Muscle layer of colon (tissue), 2 donors: ENCODE measurements at regions not wholly inside any gene's neighbourhood (a gene's known extent, or its start where the extent isn't known, plus 50 kb on each side); places are given as distances from the start of the nearest gene placed in this dataset.

Experiments
- H3K27ac ChIP-seq: one replicate; pipeline ENCODE4 v1.7.0; 2013; ENCODE audit warnings: low read depth, mild to moderate bottlenecking, low read length, moderate library complexity
- H3K27me3 ChIP-seq, 2 donors: one replicate each; pipeline ENCODE4 v1.7.0; 2013; ENCODE audit warnings: low read length in 2 of 2, mild to moderate bottlenecking in 2 of 2; ENCODE audit not compliant: insufficient read depth in 2 of 2, control insufficient read depth in 1 of 2
- H3K36me3 ChIP-seq: one replicate; pipeline ENCODE4 v1.7.0; 2013; ENCODE audit warnings: mild to moderate bottlenecking, low read length; ENCODE audit not compliant: insufficient read depth
- H3K4me1 ChIP-seq: one replicate; pipeline ENCODE4 v1.7.0; 2013; ENCODE audit warnings: mild to moderate bottlenecking, low read length; ENCODE audit not compliant: insufficient read depth
- H3K4me3 ChIP-seq, 2 donors: one replicate each; pipeline ENCODE4 v1.7.0; 2013; ENCODE audit warnings: low read length in 2 of 2, low read depth in 1 of 2, mild to moderate bottlenecking in 1 of 2, moderate library complexity in 1 of 2
- H3K9ac ChIP-seq: one replicate; pipeline ENCODE4 v1.7.0; 2013; ENCODE audit warnings: low read length
- H3K9me3 ChIP-seq: one replicate; pipeline ENCODE4 v1.7.0; 2013; ENCODE audit warnings: mild to moderate bottlenecking, low read length
- donor health status: abdominal sarcoma.
- donor health status: Adenocarcinoma of cecum.

DNA sequence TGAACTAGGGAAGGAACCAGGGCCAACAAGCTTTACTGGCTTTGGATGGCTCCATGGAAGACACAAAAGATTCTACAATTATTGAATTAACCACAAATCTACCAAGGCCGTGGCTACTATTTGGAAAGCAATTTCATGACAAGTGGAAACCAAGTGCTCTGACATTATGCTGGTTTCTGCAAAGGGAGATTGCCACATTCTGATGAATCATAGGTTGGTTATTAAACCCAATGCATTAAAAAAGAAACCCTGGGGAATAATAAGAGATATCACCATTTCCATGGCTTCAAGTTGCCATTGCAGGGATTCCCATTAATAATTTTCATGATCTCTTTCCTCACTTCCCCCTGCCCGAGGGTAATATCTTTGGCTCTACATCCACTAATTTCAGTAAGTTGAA is 359.2 kb upstream of the NCAM2 start:
- Histone ChIP-seq H3K36me3 (no peaks in the 10 kb centered on the region), H3K4me3 (no peak overlapping the region), H3K9me3 (no peaks in the 10 kb centered on the region), H3K27me3 (no peaks in the 10 kb centered on the region), H3K9ac (no peak overlapping the region), H3K27ac (no peak overlapping the region), H3K4me1 (no peaks in the 10 kb centered on the region)

DNA sequence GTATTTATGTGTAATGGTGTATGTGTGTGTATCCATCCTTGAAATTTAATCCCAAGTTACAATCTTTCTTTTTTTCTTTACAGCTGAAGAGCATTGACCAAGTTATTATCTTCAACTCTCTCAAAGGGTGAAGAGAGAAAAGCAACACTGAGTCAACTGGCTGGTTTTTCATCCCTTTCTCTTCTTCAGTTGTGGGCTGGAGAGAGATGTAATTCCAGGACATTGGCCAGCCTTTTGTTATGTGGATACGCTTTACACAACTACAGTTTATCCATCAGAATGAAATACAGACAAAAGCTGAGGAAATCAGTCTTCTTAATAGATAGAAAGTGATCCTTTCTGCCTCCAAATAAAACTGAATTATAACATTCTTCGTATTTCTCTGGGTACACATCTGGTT is 357.0 kb upstream of the NCAM2 start:
- no peaks in the 10 kb centered on the region for H3K36me3 ChIP-seq
- no peaks in the 10 kb centered on the region for H3K9me3 ChIP-seq
- H3K27me3 ChIP-seq = no peaks in the 10 kb centered on the region
- H3K4me3 ChIP-seq = no peak overlapping the region
- H3K4me1 ChIP-seq = no peaks in the 10 kb centered on the region
- H3K9ac ChIP-seq = no peak overlapping the region
- H3K27ac ChIP-seq = no peak overlapping the region

- Histone ChIP-seq H3K4me3 (no peak overlapping the region), H3K9ac (no peak overlapping the region), H3K27ac (no peak overlapping the region)
Observed at GRCh38 chr21:20642681-20643080, 355.5 kb upstream of the NCAM2 start.

DNA sequence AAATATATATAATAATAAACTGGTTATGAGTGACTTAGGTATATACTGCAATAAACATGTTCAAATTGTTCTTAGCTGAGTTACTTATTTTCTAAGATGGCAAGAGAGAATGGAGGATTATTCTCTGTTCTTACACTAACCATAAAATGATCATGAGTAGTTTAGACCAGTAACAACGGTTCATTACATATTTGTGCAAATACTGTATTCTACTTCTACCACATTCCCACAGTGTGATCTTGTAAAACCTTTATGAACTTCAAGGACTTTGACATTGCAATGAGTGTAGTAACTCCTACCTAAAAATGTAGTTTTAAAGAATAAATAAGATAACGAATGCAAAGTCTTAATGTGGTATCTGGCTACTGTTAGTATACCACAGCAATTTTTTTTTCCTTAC is 353.7 kb upstream of the NCAM2 start:
- Histone ChIP-seq H3K4me3 (no peak overlapping the region), H3K4me1 (no peaks in the 10 kb centered on the region), H3K27ac (no peak overlapping the region)

More at GRCh38 chr21:20642681-20643080, 355.5 kb upstream of the NCAM2 start:
- Histone ChIP-seq H3K9me3 (no peaks in the 10 kb centered on the region), H3K27me3 (no peaks in the 10 kb centered on the region), H3K36me3 (no peaks in the 10 kb centered on the region), H3K4me1 (no peaks in the 10 kb centered on the region)

GRCh38 chr21:20645344-20645743 is 352.9 kb upstream of the NCAM2 start:
- Histone ChIP-seq H3K27me3 (no peaks in the 10 kb centered on the region), H3K9me3 (no peaks in the 10 kb centered on the region), H3K4me3 (no peak overlapping the region), H3K27ac (no peak overlapping the region), H3K4me1 (no peaks in the 10 kb centered on the region), H3K9ac (no peak overlapping the region), H3K36me3 (no peaks in the 10 kb centered on the region)

More for the DNA sequence above, 353.7 kb upstream of the NCAM2 start:
- Histone ChIP-seq H3K27me3 (no peaks in the 10 kb centered on the region), H3K9me3 (no peaks in the 10 kb centered on the region), H3K36me3 (no peaks in the 10 kb centered on the region), H3K9ac (no peak overlapping the region)

- no peaks in the 10 kb centered on the region for H3K36me3 ChIP-seq
- H3K27me3 ChIP-seq = no peaks in the 10 kb centered on the region
- no peak overlapping the region for H3K9ac ChIP-seq
- no peaks in the 10 kb centered on the region for H3K9me3 ChIP-seq
- H3K27ac ChIP-seq = no peak overlapping the region
- H3K4me1 ChIP-seq = no peaks in the 10 kb centered on the region
- H3K4me3 ChIP-seq = no peak overlapping the region
Observed at GRCh38 chr21:20646431-20647165, 351.6 kb upstream of the NCAM2 start.

DNA sequence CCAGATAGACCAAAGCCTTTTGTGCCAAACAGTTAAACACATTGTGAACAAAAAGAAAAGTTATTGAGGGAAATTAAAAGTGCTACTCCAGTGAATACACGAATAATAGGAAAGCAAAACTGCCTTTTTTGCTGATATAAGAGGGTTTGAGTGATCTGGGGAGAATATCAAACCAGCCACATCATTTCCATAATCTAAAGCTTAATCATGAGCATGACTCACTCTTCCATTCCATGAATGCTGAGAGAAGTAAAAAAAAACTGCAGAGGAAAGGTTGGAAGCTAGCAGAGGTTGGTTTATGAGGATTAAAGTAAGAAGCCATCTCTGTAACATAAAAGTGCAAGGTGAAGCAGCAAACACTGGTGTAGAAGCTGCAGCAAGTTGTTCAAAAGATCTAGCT is 350.6 kb upstream of the NCAM2 start:
- H3K9ac ChIP-seq = no peak overlapping the region
- no peaks in the 10 kb centered on the region for H3K27me3 ChIP-seq

GRCh38 chr21:20649231-20649630 is 349.0 kb upstream of the NCAM2 start:
- no peaks in the 10 kb centered on the region for H3K36me3 ChIP-seq
- H3K4me1 ChIP-seq = no peaks in the 10 kb centered on the region
- H3K9me3 ChIP-seq = no peaks in the 10 kb centered on the region
- no peak overlapping the region for H3K27ac ChIP-seq
- H3K9ac ChIP-seq = no peak overlapping the region
- no peak overlapping the region for H3K4me3 ChIP-seq
- H3K27me3 ChIP-seq = no peaks in the 10 kb centered on the region

More for the DNA sequence above, 350.6 kb upstream of the NCAM2 start:
- Histone ChIP-seq H3K36me3 (no peaks in the 10 kb centered on the region), H3K9me3 (no peaks in the 10 kb centered on the region), H3K27ac (no peak overlapping the region), H3K4me3 (no peak overlapping the region), H3K4me1 (no peaks in the 10 kb centered on the region)

DNA sequence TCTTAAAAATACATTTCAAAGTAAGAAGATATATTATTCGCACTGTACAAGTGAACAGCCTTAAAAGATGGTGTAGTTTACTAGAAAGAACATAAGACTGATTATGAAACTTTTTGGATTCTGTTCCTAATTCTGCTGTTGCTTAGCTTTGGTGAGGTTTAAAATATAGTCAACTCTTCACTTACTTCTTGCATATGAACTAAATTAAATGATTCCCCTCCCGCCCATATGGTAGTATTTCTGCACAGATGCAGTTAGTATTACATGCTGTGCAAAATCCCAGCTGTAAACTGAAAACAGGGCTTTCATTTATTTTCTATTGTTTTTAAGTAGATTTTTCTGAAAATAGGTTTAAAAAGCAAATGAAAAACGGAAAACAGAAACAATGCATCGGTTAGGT is 345.4 kb upstream of the NCAM2 start:
- Histone ChIP-seq H3K9ac (no peak overlapping the region), H3K36me3 (no peaks in the 10 kb centered on the region), H3K4me1 (no peaks in the 10 kb centered on the region), H3K9me3 (no peaks in the 10 kb centered on the region), H3K4me3 (no peak overlapping the region), H3K27ac (no peak overlapping the region), H3K27me3 (no peaks in the 10 kb centered on the region)

DNA sequence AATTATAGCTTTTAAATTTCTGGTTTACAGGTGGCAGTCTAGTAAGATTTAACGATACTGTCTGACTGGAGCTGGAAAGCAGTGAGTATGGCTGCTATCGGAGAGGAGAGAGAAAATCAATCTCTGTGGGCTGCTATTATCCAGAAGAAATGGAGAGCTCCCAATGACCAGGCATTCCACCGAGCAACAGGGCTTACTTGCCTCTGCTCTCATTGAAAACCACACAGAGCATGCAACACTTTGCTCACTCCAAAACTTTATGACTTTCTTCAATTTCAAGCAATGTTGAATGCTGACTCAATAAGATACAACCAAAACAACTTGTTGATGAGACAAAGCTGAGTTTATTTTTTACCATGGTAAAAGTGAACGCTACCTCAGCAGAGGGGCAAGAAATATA is 337.0 kb upstream of the NCAM2 start:
- Histone ChIP-seq H3K4me1 (no peaks in the 10 kb centered on the region), H3K36me3 (no peaks in the 10 kb centered on the region), H3K9me3 (no peaks in the 10 kb centered on the region), H3K27me3 (no peaks in the 10 kb centered on the region), H3K27ac (no peak overlapping the region), H3K9ac (no peak overlapping the region), H3K4me3 (no peak overlapping the region)

DNA sequence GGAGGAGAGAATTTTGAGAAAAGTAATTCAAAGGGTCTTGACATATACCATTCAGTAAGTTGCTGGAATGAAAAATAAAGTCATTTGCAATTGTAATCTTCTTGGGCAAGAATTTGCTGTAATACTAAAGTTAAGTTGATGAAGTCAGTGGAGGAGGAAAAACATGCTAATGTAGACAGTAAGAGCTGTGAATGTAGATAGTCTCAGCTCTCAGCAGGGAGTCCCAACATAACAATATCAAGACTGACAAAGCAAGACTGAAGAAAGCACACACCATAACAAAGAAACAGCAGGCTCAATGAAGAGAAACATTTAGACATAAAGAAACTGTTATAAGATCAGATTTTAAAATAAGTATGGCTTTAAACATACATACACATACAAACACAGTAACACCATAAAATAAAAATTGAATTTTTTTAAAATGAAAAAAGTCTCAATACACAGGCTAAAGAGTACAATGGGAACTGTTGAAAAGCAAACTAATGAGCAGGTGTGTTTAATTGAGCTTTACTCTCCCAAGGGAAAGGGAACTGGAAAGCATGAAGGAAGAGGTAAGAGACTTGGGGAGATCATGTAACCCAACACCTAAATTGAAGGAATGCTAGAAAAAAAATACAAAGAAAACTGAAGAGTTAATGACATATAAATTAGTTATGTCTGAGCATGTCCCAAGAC is 336.3 kb upstream of the NCAM2 start:
- H3K4me1 ChIP-seq = no peaks in the 10 kb centered on the region
- no peak overlapping the region for H3K9ac ChIP-seq
- no peak overlapping the region for H3K4me3 ChIP-seq
- no peaks in the 10 kb centered on the region for H3K27me3 ChIP-seq
- H3K27ac ChIP-seq = no peak overlapping the region
- no peaks in the 10 kb centered on the region for H3K36me3 ChIP-seq
- no peaks in the 10 kb centered on the region for H3K9me3 ChIP-seq

GRCh38 chr21:20662514-20662913 is 335.7 kb upstream of the NCAM2 start:
- Histone ChIP-seq H3K9ac (no peak overlapping the region), H3K27me3 (no peaks in the 10 kb centered on the region), H3K36me3 (no peaks in the 10 kb centered on the region), H3K9me3 (no peaks in the 10 kb centered on the region), H3K4me1 (no peaks in the 10 kb centered on the region), H3K27ac (no peak overlapping the region), H3K4me3 (no peak overlapping the region)
